GM19395 (cell line): ENCODE measurements at regions not wholly inside any gene's neighbourhood (a gene's known extent, or its start where the extent isn't known, plus 50 kb on each side); places are given as distances from the start of the nearest gene placed in this dataset.
"Not testable (repeated sequence)": the region's sequence is repeated elsewhere in the genome, so short reads cannot be mapped to it uniquely, and the experiment has no call there.

Experiments used
- ATAC-seq: cut with Tn5 transposase; IDR thresholded peaks from one replicate; pipeline ENCODE4 v1.9.1; 2021; ENCODE audit warnings: mild to moderate bottlenecking, moderate library complexity; ENCODE audit not compliant: unreplicated experiment

- ATAC-seq: no peak
Measured at GRCh38 chr12:124675881-124676713, 108.7 kb upstream of the NCOR2 start.

GRCh38 chr12:124674937-124675336 lies 107.5 kb upstream of the NCOR2 start:
- no peak for ATAC-seq

- ATAC-seq: no peak
Measured at GRCh38 chr12:124673801-124674617, 106.6 kb upstream of the NCOR2 start.

DNA sequence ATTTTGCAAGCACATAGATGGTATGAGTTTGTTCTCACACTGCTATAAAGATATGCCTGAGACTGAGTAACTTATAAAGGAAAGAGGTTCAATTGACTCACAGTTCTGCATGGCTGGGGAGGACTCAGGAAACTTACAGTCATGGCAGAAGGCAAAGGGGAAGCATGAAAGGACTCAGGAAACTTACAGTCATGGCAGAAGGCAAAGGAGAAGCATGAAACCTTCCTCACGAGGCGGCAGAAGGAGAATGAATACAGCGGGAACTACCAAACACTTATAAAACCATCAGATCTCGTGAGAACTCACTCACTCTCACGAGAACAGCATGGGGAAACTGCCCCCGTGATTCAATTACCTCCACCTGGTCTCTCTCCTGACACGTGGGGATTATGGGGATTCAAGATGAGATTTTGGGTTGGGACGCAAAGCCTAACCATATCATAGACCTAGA lies 101.9 kb upstream of the NCOR2 start:
- ATAC-seq: not testable (repeated sequence)

- ATAC-seq: no peak
Measured at GRCh38 chr12:124668602-124669001, 101.2 kb upstream of the NCOR2 start.

DNA sequence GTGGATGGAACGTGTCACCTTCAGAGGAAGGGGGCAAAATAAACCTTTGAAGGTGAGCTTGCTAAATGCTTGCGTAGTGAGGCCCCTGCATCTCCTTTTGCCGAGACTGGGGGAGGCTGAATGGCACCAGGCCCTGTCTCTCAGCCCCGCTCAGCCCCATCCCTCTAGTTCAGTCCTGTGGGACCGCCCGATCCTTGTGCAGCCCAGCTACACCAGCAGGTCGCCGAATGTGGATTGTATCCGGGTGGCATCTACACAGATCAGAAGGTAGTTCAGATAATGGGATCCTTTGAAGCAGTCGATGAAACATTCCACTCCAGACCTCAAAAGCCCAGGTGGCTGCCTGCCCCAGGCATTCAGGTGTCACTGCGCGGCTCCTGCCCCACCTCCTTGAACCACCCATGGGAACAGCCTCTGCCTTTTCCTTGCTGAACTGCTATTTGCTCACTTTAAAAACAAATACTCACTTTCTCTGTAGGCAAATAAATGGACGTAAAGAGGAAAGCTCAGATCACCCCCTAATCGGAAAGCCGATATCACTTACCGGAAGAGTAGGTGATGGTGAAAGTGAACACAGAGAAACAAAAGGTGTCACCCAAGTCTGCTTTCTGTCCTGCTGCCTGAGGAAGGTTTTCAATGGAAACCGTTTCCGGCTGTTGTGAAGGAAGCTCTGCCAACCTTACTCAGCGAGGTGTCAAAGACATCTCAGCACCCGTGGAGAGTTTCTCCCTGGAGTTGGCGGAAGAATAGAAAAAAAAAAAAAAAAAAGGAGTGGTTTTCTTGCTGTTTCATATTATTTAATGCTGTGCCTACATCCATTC lies 100.3 kb upstream of the NCOR2 start:
- no peak for ATAC-seq

DNA sequence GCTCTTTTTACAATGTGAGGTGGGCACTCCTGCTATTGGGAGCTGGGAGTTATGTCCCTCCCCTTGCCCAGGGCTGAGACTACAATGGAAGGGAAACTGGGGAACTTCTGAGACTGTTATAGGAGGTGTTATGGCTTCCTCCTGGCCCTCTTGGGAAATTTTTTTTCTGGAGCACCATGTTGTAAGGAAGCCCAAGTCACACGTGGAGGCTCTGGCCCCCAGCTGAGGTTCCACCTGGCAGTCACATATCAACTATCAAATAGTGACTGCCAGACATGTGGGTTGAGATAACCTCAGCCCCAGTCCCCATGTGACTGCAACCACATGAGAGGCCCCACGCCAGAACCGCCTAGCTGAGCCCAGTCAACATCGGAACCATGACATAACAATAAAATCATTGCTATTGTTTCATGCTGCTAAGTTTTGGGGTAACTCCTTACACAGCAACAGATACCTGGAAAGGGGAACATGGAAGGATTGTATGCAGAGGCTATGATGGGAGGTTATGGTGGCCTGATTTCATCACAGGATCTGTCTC lies 99.4 kb upstream of the NCOR2 start:
- ATAC-seq: no peak

GRCh38 chr12:124665511-124665910 lies 98.1 kb upstream of the NCOR2 start:
- no peak for ATAC-seq

- ATAC-seq: no peak
Measured at GRCh38 chr12:124664395-124665111, 97.1 kb upstream of the NCOR2 start.

- ATAC-seq: no peak
Measured at GRCh38 chr12:124663771-124664366, 96.5 kb upstream of the NCOR2 start.

GRCh38 chr12:124663206-124663605 lies 95.8 kb upstream of the NCOR2 start:
- no peak for ATAC-seq

DNA sequence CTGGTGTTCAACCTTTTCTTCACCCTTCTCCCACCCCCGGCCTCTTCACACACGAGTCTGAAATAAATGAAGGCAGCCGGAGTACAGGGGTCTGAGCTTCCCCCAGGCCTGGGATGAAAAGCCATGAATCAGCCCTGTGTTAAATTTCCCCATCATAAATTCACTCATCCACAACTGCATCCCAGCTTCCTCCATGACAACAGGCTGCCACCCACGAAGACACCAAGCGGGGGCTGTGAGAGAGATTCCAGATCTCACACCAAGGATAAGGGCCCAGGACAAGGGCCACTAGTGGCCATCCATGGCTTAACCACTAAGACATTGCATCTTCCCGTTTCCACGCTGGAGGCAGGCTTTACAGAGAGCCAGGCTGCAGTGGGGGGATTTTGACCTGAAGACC lies 93.9 kb upstream of the NCOR2 start:
- ATAC-seq: no peak

- ATAC-seq: no peak
Measured at GRCh38 chr12:124660851-124661250, 93.4 kb upstream of the NCOR2 start.

DNA sequence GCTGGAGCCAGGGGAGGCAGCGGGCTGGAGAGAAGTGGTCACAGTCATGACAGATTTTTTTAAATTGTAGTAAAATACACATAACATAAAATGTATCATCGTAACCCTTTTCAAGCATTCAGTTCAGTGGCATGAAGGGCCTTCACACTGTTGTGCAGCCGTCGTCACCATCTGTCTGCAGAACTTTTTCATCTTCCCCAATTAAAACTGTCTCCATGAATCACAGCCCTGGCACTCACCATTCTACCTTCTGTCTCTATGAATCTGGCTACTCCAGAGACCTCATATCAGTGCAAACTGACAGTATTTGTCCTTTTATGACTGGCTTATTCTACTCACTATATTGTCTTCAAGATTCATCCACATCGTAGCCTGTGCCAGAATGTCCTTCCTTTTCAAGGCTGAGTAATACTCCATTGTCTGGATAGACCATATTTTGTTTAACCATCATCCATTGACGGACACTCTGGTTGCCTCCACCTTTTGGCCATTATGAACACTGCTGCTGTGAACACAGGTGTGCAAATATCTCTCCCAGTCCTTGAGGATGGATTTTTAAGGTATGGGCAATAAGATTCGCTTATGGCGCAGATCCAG lies 91.5 kb upstream of the NCOR2 start:
- ATAC-seq: no peak

DNA sequence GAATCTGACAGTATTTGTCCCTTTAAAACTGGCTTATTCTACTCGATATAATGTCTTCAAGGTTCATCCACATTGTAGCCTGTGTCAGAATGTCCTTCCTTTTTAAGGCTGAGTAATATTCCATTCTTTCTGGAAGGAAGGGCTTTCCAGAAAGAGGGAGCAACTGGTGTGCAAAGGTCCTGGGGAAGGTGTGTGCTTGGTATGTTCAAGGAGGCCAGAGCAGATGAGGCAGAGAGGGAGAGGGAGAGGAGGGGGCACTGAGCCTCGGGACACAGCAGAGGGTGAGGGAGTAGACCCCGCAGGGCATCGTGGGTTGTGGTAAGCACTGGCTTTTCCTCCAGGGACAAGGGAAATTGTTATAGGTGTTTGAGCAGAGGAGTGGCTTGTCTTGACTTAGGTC lies 90.9 kb upstream of the NCOR2 start:
- ATAC-seq: no peak

DNA sequence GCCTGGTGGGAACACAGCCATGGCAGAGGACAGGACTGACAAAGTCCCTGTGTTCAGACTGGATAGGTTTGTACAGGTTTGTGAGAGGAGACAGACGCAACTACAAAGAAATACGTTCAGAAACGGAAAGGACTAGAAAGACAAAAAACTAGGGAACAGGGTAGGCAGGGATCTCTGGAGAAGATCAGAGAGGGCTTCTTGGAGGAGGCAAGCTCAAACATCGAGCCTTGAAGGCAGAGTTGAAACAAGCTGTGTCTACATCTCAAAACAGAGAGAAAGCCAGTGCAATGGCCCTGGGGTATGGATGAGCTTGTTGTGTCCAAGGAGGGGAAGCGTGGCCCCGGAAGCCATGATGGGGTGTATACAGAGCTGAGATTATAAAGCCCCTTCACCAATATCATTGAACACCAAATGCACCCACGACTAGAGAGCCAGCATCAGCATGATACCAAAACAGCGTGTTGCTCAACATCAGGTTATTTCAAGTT lies 89.6 kb upstream of the NCOR2 start:
- ATAC-seq: no peak

DNA sequence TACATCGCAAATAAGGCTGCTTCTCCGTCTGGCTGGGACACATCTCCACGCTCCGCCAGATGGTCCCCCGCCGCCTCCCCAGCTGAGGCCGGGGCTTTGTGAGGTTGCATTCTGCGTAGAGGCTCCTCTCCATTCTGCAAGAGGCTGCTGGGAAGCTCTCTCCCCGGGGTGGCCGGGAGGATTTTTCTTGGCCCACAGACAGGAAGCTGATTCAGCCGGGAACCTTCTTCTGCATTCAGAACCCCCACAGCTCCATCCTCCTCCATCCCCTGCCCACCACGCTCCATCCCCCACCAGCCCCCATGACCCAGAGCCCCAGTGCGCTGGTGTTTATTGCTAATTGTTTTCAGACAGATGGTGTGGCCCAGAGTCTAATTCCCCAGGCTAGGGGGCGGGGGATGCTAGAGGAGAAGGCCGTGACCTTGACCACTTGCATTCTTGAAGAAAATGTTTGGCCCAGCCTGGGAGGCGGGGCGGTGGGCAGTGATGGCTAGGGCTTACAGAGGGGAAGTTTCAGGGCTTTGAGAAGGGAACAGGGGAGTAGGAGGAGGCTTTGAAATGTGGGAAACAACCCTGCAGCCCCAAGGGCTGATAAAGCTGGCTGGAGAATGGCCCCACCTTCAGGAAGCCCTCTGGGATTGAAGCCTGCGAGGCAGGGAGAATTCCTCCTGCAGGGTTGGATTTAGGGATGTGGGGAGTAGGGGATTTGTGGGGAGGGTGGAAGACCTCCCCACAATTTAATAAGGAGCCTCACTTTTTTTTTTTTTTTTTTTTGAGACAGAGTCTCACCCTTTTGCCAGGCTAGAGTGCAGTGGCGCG lies 88.5 kb upstream of the NCOR2 start:
- ATAC-seq: no peak

DNA sequence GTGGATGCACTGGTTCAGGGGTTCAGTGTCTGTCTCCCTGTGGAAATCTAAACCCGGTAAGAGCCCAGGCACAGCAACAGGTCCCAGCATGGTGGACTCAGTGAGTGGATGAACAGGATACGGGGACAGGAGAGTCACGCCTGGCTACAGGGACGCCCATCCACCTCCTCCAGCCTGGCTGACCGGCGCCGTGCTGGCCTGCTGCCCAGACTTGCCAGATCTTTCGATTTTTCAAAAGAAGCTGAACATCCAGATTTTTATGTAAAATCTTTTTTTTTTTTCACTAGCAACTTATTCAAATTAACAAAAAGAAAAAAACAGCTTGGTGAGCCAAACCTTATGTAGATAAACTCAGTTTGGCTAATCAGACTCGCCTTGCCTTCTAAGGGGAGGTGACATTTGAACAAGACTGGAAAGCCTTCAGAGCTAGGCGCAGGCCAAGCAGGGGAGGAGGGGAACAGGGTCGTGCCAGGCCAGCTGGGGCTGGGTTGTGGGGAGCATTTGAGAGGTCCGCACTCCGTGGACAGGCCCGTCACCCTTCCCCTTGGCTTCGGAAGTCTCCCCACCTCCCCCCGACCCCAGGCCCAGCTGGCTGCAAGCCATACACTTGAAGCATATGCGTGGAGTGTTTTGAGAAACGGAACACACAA lies 87.8 kb upstream of the NCOR2 start:
- ATAC-seq: no peak
